ENCODE measurements at regions not wholly inside any gene's neighbourhood (a gene's known extent, or its start where the extent isn't known, plus 50 kb on each side); places are given as distances from the start of the nearest gene placed in this dataset.

GRCh38 chr4:3861720-3862639, 95.8 kb downstream of the ADRA2C start:
- TF ChIP-seq EZH2phosphoT487 (conservative IDR thresholded peaks at IDR 0.05; ENCODE audit: low read length) (no peak), CTCF (IDR thresholded peaks at IDR 0.05; ENCODE audit: insufficient read depth, low read length, poor library complexity, severe bottlenecking) (no peak)
